HCT116 (cell line): ENCODE measurements at regions not wholly inside any gene's neighbourhood (a gene's known extent, or its start where the extent isn't known, plus 50 kb on each side); places are given as distances from the start of the nearest gene placed in this dataset.

Experiments
- ATAC-seq: fragments of 200-7000 bp; cut with Tn5 transposase; 2 replicates; pipeline ENCODE4 v1.9.1; 2020; ENCODE audit warnings: mild to moderate bottlenecking, moderate library complexity
- BruUV-seq: library from RNA; stranded (reverse); fragments of 400-500 nt; replicated peaks from 2 replicates; lab custom pipeline; 2021; lab: Mats Ljungman, UMichigan
- CTCF ChIA-PET: fragments of 300-600 bp; sonication (Branson Sonifier 250); formaldehyde crosslinking; loops from one replicate; lab custom pipeline; 2021; ENCODE audit warnings: antibody characterized with exemption; lab: Charles Lee
- POLR2A ChIA-PET: fragments of 300-600, 350-600 bp; sonication (Branson Sonifier 250); formaldehyde crosslinking; loops from one replicate; lab custom pipeline; 2021; ENCODE audit warnings: antibody characterized with exemption; lab: Charles Lee
- RAD21 ChIA-PET, 2 experiments: fragments of 300-600 bp; sonication (Branson Sonifier 250); formaldehyde crosslinking; loops; one replicate each; lab custom pipeline; 2023; ENCODE audit warnings: low total read pairs in 2 of 2; ENCODE audit not compliant: uncharacterized antibody in 2 of 2, unreplicated experiment in 2 of 2, low non-redundant PET in 1 of 2; lab: Charles Lee
- DNase-seq: peaks from one replicate; pipeline ENCODE4 v3.0.0-alpha.2; 2010; ENCODE audit warnings: low read depth, low spot score
- H2AFZ ChIP-seq: fragments of 200-600 bp; shearing (Covaris generic), sonication (generic); 2 replicates; pipeline ENCODE4 v1.6.1; 2017; ENCODE audit warnings: low read depth, mixed run types, mixed read lengths, antibody characterized with exemption, low read length; ENCODE audit not compliant: poor library complexity, severe bottlenecking
- H3K27ac ChIP-seq: 2 replicates; pipeline ENCODE4 v1.5.1; 2012; ENCODE audit warnings: low read depth, low read length
- H3K27me3 ChIP-seq: fragments of 200-600 bp; sonication (generic); 2 replicates; pipeline ENCODE4 v1.6.1; 2016; ENCODE audit warnings: mixed run types, low read length, mixed read lengths; ENCODE audit not compliant: insufficient read depth
- H3K36me3 ChIP-seq, 2 experiments: fragments of 200-500 bp in 1 of 2; fragments of 200-600 bp in 1 of 2; sonication (Bioruptor generic) in 1 of 2; sonication (generic) in 1 of 2; 2 replicates each; pipeline versions ENCODE4 v1.5.1 to v1.6.1; 2014 to 2016; ENCODE audit warnings: low read length in 2 of 2, inconsistent platforms in 1 of 2, mixed read lengths in 1 of 2, mixed run types in 1 of 2; ENCODE audit not compliant: insufficient read depth in 2 of 2, control insufficient read depth in 1 of 2
- H3K4me1 ChIP-seq, 2 experiments: fragments of 200-600 bp in 1 of 2; sonication (generic) in 1 of 2; 2 replicates each; pipeline versions ENCODE4 v1.5.1 to v1.6.1; 2012 to 2017; ENCODE audit warnings: low read length in 2 of 2, inconsistent platforms in 1 of 2, mild to moderate bottlenecking in 1 of 2, mixed read lengths in 1 of 2, mixed run types in 1 of 2, moderate library complexity in 1 of 2; ENCODE audit not compliant: insufficient read depth in 2 of 2, control insufficient read depth in 1 of 2
- H3K4me2 ChIP-seq: fragments of 200-600 bp; sonication (generic); 2 replicates; pipeline ENCODE4 v1.6.1; 2017; ENCODE audit warnings: mixed run types, low read length, mixed read lengths
- H3K4me3 ChIP-seq, 2 experiments: fragments of 200-600 bp in 1 of 2; sonication (generic) in 1 of 2; replicated peaks in 1 of 2; 2 replicates each; pipeline ENCODE4 v1.5.1; 2011 to 2016; ENCODE audit warnings: low read length in 2 of 2, control low read depth in 1 of 2, low read depth in 1 of 2, mild to moderate bottlenecking in 1 of 2, mixed read lengths in 1 of 2, mixed run types in 1 of 2
- H3K79me2 ChIP-seq: fragments of 200-600 bp; sonication (generic); 2 replicates; pipeline ENCODE4 v1.6.1; 2017; ENCODE audit warnings: mild to moderate bottlenecking, mixed run types, low read length, moderate library complexity, mixed read lengths; ENCODE audit not compliant: insufficient read depth
- H3K9ac ChIP-seq: fragments of 200-600 bp; sonication (generic); 2 replicates; pipeline ENCODE4 v1.6.1; 2016; ENCODE audit warnings: low read length, mixed read lengths
- H3K9me2 ChIP-seq: fragments of 200-600 bp; sonication (generic), shearing (Covaris generic); 2 replicates; pipeline ENCODE4 v1.6.1; 2017; ENCODE audit warnings: mixed run types, mild to moderate bottlenecking, moderate library complexity; ENCODE audit not compliant: insufficient read depth
- H3K9me3 ChIP-seq, 2 experiments: fragments of 200-500 bp in 1 of 2; fragments of 200-600 bp in 1 of 2; sonication (Bioruptor generic) in 1 of 2; sonication (generic) in 1 of 2; 2 replicates each; pipeline ENCODE4 v1.6.1; 2014 to 2017; ENCODE audit warnings: low read length in 2 of 2, mixed read lengths in 2 of 2, inconsistent platforms in 1 of 2, low read depth in 1 of 2, mild to moderate bottlenecking in 1 of 2, mixed run types in 1 of 2, moderate library complexity in 1 of 2; ENCODE audit not compliant: control insufficient read depth in 1 of 2, insufficient read depth in 1 of 2
- H4K20me1 ChIP-seq: fragments of 200-600 bp; sonication (generic), shearing (Covaris generic); 2 replicates; pipeline ENCODE4 v1.6.1; 2017; ENCODE audit warnings: mixed run types, mild to moderate bottlenecking, moderate library complexity; ENCODE audit not compliant: insufficient read depth
- ATF3 ChIP-seq: IDR thresholded peaks from 2 replicates; pipeline ENCODE4 v1.6.1; 2012
- CEBPB ChIP-seq: IDR thresholded peaks from 2 replicates; pipeline ENCODE4 v1.6.1; 2012; ENCODE audit warnings: low read depth
- CTCF ChIP-seq, 3 experiments: fragments of 200-600 bp in 1 of 3; sonication (generic) in 1 of 3; IDR thresholded peaks in 2 of 3; conservative IDR thresholded peaks in 1 of 3; 2 replicates each; pipeline ENCODE4 v1.5.1; 2012 to 2017; ENCODE audit warnings: low read depth in 2 of 3, low read length in 2 of 3, antibody characterized with exemption in 1 of 3, borderline replicate concordance in 1 of 3, control low read depth in 1 of 3, mild to moderate bottlenecking in 1 of 3, mixed read lengths in 1 of 3, mixed run types in 1 of 3, moderate library complexity in 1 of 3; ENCODE audit not compliant: insufficient read depth in 1 of 3
- EGR1 ChIP-seq: IDR thresholded peaks from 2 replicates; pipeline ENCODE4 v1.6.1; 2012; ENCODE audit warnings: low read depth
- ELF1 ChIP-seq: IDR thresholded peaks from 2 replicates; pipeline ENCODE4 v1.6.1; 2012; ENCODE audit warnings: low read depth, borderline replicate concordance
- EZH2 ChIP-seq: fragments of 200-600 bp; sonication (generic); IDR thresholded peaks from 2 replicates; pipeline ENCODE4 v1.6.1; 2017; ENCODE audit warnings: antibody characterized with exemption, mixed run types
- JUND ChIP-seq: IDR thresholded peaks from 2 replicates; pipeline ENCODE4 v1.6.1; 2012
- POLR2A ChIP-seq: IDR thresholded peaks from 2 replicates; pipeline ENCODE4 v1.7.0; 2011; ENCODE audit warnings: borderline replicate concordance; ENCODE audit not compliant: insufficient read depth, insufficient read length; ENCODE audit errors: extremely low read depth
- POLR2AphosphoS5 ChIP-seq: IDR thresholded peaks from 2 replicates; pipeline ENCODE4 v1.6.1; 2011; ENCODE audit warnings: mild to moderate bottlenecking, low read depth, low read length, moderate library complexity
- RAD21 ChIP-seq: IDR thresholded peaks from 2 replicates; pipeline ENCODE4 v1.6.1; 2012; ENCODE audit warnings: low read depth, mild to moderate bottlenecking
- REST ChIP-seq: IDR thresholded peaks from 2 replicates; pipeline ENCODE4 v1.6.1; 2012; ENCODE audit warnings: low read depth
- TCF7L2 ChIP-seq: IDR thresholded peaks from 2 replicates; pipeline ENCODE4 v1.7.0; 2011; ENCODE audit warnings: borderline replicate concordance, inconsistent platforms; ENCODE audit not compliant: insufficient read depth, insufficient read length; ENCODE audit errors: extremely low read depth
- YY1 ChIP-seq: IDR thresholded peaks from 2 replicates; pipeline ENCODE4 v1.6.1; 2011; ENCODE audit warnings: low read length, low read depth, moderate library complexity, mild to moderate bottlenecking; ENCODE audit not compliant: insufficient replicate concordance; ENCODE audit errors: extremely low read depth
- ZBTB33 ChIP-seq: IDR thresholded peaks from 2 replicates; pipeline ENCODE4 v1.6.1; 2011; ENCODE audit warnings: mild to moderate bottlenecking, low read length, moderate library complexity; ENCODE audit not compliant: insufficient replicate concordance; ENCODE audit errors: extremely low read depth
- ZFX ChIP-seq: fragments of 450-650 bp; IDR thresholded peaks from 2 replicates; pipeline ENCODE4 v1.6.1; 2017
- ZNF274 ChIP-seq: fragments of 200-500 bp; sonication (Bioruptor generic); IDR thresholded peaks from 2 replicates; pipeline ENCODE4 v1.6.1; 2014; ENCODE audit warnings: mild to moderate bottlenecking, low read depth, low read length, inconsistent platforms
- intact Hi-C: fragments of 100-400 bp; cut with micrococcal nuclease; formaldehyde crosslinking; loops from 2 replicates; pipeline ENCODE4 v1.10.0; 2022

- H2AFZ ChIP-seq = no peak overlapping the region
- DNase-seq (no peak), ATAC-seq (no peak)
- ChIA-PET POLR2A (no interaction called here), RAD21 (no interaction called here), CTCF (no interaction called here)
- H3K9ac ChIP-seq = no peak overlapping the region
- H3K4me2 ChIP-seq = no peak overlapping the region
- H3K9me2 ChIP-seq = no peaks in the 10 kb centered on the region
- no peaks in the 10 kb centered on the region for H4K20me1 ChIP-seq
- H3K9me3 ChIP-seq = peaks cover 2 to 21% of the 10 kb centered on the region in 2 experiments; a peak in 2 of 4 replicates
- no peaks in the 10 kb centered on the region for H3K36me3 ChIP-seq
- no peak overlapping the region for H3K27ac ChIP-seq
- H3K79me2 ChIP-seq = no peaks in the 10 kb centered on the region
- no peak overlapping the region for H3K4me3 ChIP-seq
- H3K27me3 ChIP-seq = no peaks in the 10 kb centered on the region
- BruUV-seq = no TSS peak
- intact Hi-C loops = no loop called here
- TF ChIP-seq ZBTB33 (no peak), ZNF274 (no peak), POLR2AphosphoS5 (no peak), CEBPB (no peak), ELF1 (no peak), EZH2 (no peak), CTCF (IDR thresholded peaks at IDR 0.05 in 2 of 3, conservative IDR thresholded peaks at IDR 0.05 in 1 of 3; ENCODE audit: borderline replicate concordance in 1 of 3, insufficient read depth in 1 of 3, low read depth in 2 of 3, low read length in 2 of 3) (no peak), TCF7L2 (no peak), RAD21 (no peak), REST (no peak), POLR2A (no peak), JUND (no peak), EGR1 (no peak), YY1 (no peak), ATF3 (no peak), ZFX (no peak)
- H3K4me1 ChIP-seq = no peaks in the 10 kb centered on the region
Observed at GRCh38 chr9:118568704-118569103, 800.5 kb downstream of the BRINP1 start.
